Lower leg skin (tissue), 3 donors: ENCODE measurements at regions not wholly inside any gene's neighbourhood (a gene's known extent, or its start where the extent isn't known, plus 50 kb on each side); places are given as distances from the start of the nearest gene placed in this dataset.

Source experiments
- POLR2A ChIP-seq, 2 donors: fragments of 450-650 bp; IDR thresholded peaks; one replicate each; pipeline ENCODE4 v1.6.1; 2016 to 2017; ENCODE audit warnings: antibody characterized with exemption in 2 of 2, mild to moderate bottlenecking in 1 of 2, moderate library complexity in 1 of 2
- TF ChIP-seq, protein P1 (sequence below), 3 donors: fragments of 450-650 bp; IDR thresholded peaks; one replicate each; pipeline ENCODE4 v1.5.1; 2016; ENCODE audit warnings: antibody characterized with exemption in 3 of 3, mild to moderate bottlenecking in 3 of 3, moderate library complexity in 2 of 3

DNA sequence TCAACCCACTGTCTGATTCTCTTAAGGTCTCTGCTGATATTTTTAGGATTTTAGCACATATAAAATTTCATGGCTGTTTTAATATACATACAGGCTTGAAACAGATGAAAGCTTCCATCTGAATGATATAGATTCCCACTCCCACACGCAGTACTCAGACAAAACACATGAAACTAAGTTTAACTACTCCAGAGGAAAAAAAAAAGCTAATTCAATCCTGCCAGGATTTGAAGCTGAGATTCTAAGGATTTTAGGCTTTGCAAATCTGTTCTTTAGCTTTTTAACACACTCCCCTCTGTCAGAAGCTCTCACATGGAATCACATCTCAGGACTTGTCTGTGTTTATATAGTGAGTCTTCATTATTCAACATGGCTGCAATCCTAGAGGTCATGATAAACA lies 217.3 kb downstream of the BCAT1 start:
- TF ChIP-seq, protein P1, sequence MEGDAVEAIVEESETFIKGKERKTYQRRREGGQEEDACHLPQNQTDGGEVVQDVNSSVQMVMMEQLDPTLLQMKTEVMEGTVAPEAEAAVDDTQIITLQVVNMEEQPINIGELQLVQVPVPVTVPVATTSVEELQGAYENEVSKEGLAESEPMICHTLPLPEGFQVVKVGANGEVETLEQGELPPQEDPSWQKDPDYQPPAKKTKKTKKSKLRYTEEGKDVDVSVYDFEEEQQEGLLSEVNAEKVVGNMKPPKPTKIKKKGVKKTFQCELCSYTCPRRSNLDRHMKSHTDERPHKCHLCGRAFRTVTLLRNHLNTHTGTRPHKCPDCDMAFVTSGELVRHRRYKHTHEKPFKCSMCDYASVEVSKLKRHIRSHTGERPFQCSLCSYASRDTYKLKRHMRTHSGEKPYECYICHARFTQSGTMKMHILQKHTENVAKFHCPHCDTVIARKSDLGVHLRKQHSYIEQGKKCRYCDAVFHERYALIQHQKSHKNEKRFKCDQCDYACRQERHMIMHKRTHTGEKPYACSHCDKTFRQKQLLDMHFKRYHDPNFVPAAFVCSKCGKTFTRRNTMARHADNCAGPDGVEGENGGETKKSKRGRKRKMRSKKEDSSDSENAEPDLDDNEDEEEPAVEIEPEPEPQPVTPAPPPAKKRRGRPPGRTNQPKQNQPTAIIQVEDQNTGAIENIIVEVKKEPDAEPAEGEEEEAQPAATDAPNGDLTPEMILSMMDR (IDR thresholded peaks at IDR 0.05), result no peak
- TF ChIP-seq POLR2A (IDR thresholded peaks at IDR 0.05), result no peak
